Muscle of back (tissue), 3 donors: ENCODE measurements at regions not wholly inside any gene's neighbourhood (a gene's known extent, or its start where the extent isn't known, plus 50 kb on each side); places are given as distances from the start of the nearest gene placed in this dataset.
"Not testable (repeated sequence)": the region's sequence is repeated elsewhere in the genome, so short reads cannot be mapped to it uniquely, and the experiment has no call there.

ENCODE experiments used
- DNase-seq, 3 donors: peaks; one replicate each; pipeline versions ENCODE4 v3.0.0 to v3.0.0-alpha.2; 2013

GRCh38 chr10:5576780-5577624, 52.2 kb downstream of the CALML3 start:
- no peak for DNase-seq

GRCh38 chr10:5580038-5580428, 55.3 kb downstream of the CALML3 start:
- DNase-seq: not testable (repeated sequence)

GRCh38 chr10:5581670-5582566, 57.2 kb downstream of the CALML3 start:
- no peak for DNase-seq

- DNase-seq: no peak
These were observed 58.0 kb downstream of the CALML3 start for GRCh38 chr10:5582736-5583135.

GRCh38 chr10:5583525-5584175, 58.9 kb downstream of the CALML3 start:
- DNase-seq: peak in 2 of 3 donors; percentile 70 to 85

GRCh38 chr10:5584895-5585516, 60.2 kb downstream of the CALML3 start:
- peak in 1 of 3 donors; percentile 76 for DNase-seq

- peak in 1 of 3 donors; percentile 39 for DNase-seq
These were observed 60.9 kb downstream of the CALML3 start for GRCh38 chr10:5585517-5586206.

GRCh38 chr10:5587151-5588079, 62.7 kb downstream of the CALML3 start:
- peak in 2 of 3 donors; percentile 77 to 90 for DNase-seq

- DNase-seq: no peak
These were observed 63.3 kb downstream of the CALML3 start for GRCh38 chr10:5588080-5588453.

- DNase-seq: no peak
These were observed 63.8 kb downstream of the CALML3 start for GRCh38 chr10:5588603-5589002.
